H9 (cell line): ENCODE measurements at regions not wholly inside any gene's neighbourhood (a gene's known extent, or its start where the extent isn't known, plus 50 kb on each side); places are given as distances from the start of the nearest gene placed in this dataset.

Source experiments
- DNase-seq: peaks from one replicate; pipeline ENCODE4 v3.0.0-alpha.2; 2017
- H2AFZ ChIP-seq: one replicate; pipeline ENCODE4 v1.6.1; 2013; ENCODE audit warnings: mild to moderate bottlenecking, low read length, control low read depth, moderate library complexity
- H2AK5ac ChIP-seq: 2 replicates; pipeline ENCODE4 v1.6.1; 2013; ENCODE audit warnings: low read length, control low read depth, mixed read lengths; ENCODE audit not compliant: insufficient read length
- H2BK120ac ChIP-seq: one replicate; pipeline ENCODE4 v1.6.1; 2013; ENCODE audit warnings: low read depth, mild to moderate bottlenecking, low read length, control low read depth, inconsistent platforms; ENCODE audit not compliant: poor library complexity, severe bottlenecking
- H2BK12ac ChIP-seq: 2 replicates; pipeline ENCODE4 v1.6.1; 2013; ENCODE audit warnings: low read length, control low read depth, mixed read lengths, low read depth; ENCODE audit not compliant: insufficient read length
- H2BK15ac ChIP-seq: 2 replicates; pipeline ENCODE4 v1.6.1; 2013; ENCODE audit warnings: low read depth, low read length, control low read depth
- H2BK20ac ChIP-seq: one replicate; pipeline ENCODE4 v1.6.1; 2013; ENCODE audit warnings: low read depth, mild to moderate bottlenecking, low read length, control low read depth, inconsistent platforms; ENCODE audit not compliant: poor library complexity, severe bottlenecking
- H2BK5ac ChIP-seq: 2 replicates; pipeline ENCODE4 v1.6.1; 2013; ENCODE audit warnings: low read length, control low read depth, mixed read lengths; ENCODE audit not compliant: insufficient read length
- H3K14ac ChIP-seq: 2 replicates; pipeline ENCODE4 v1.6.1; 2013; ENCODE audit warnings: low read length, control low read depth; ENCODE audit not compliant: insufficient read depth
- H3K18ac ChIP-seq: 2 replicates; pipeline ENCODE4 v1.6.1; 2013; ENCODE audit warnings: low read depth, mild to moderate bottlenecking, mixed read lengths, low read length, control low read depth; ENCODE audit not compliant: insufficient read length
- H3K23ac ChIP-seq: 2 replicates; pipeline ENCODE4 v1.6.1; 2013; ENCODE audit warnings: low read length, control low read depth, mixed read lengths, low read depth; ENCODE audit not compliant: insufficient read length
- H3K23me2 ChIP-seq: 2 replicates; pipeline ENCODE4 v1.6.1; 2013; ENCODE audit warnings: low read depth, mild to moderate bottlenecking, mixed read lengths, low read length, control low read depth; ENCODE audit not compliant: insufficient read length, poor library complexity, severe bottlenecking
- H3K27ac ChIP-seq: 2 replicates; pipeline ENCODE4 v1.5.1; 2013; ENCODE audit warnings: low read length, control low read depth, mixed read lengths, low read depth; ENCODE audit not compliant: insufficient read length
- H3K27me3 ChIP-seq: 2 replicates; pipeline ENCODE4 v1.6.1; 2013; ENCODE audit warnings: low read length, control low read depth, inconsistent platforms; ENCODE audit not compliant: insufficient read depth
- H3K4ac ChIP-seq: 2 replicates; pipeline ENCODE4 v1.6.1; 2013; ENCODE audit warnings: low read depth, mild to moderate bottlenecking, control low read depth, inconsistent platforms, low read length, moderate library complexity
- H3K4me1 ChIP-seq: 2 replicates; pipeline ENCODE4 v1.6.1; 2013; ENCODE audit warnings: low read length, control low read depth, inconsistent platforms; ENCODE audit not compliant: insufficient read depth
- H3K4me2 ChIP-seq: 2 replicates; pipeline ENCODE4 v1.6.1; 2013; ENCODE audit warnings: low read length, control low read depth, mixed read lengths; ENCODE audit not compliant: insufficient read length, insufficient read depth
- H3K56ac ChIP-seq: 2 replicates; pipeline ENCODE4 v1.6.1; 2013; ENCODE audit warnings: low read depth, mild to moderate bottlenecking, mixed read lengths, low read length, control low read depth; ENCODE audit not compliant: insufficient read length
- H3K79me1 ChIP-seq: 2 replicates; pipeline ENCODE4 v1.6.1; 2013; ENCODE audit warnings: low read depth, mild to moderate bottlenecking, moderate library complexity, low read length, control low read depth, inconsistent platforms; ENCODE audit not compliant: insufficient read depth, poor library complexity, severe bottlenecking
- H3K79me2 ChIP-seq: 2 replicates; pipeline ENCODE4 v1.6.1; 2013; ENCODE audit warnings: low read length, control low read depth, inconsistent platforms; ENCODE audit not compliant: insufficient read depth
- H3K9ac ChIP-seq: 2 replicates; pipeline ENCODE4 v1.6.1; 2013; ENCODE audit warnings: low read length, control low read depth, mixed read lengths; ENCODE audit not compliant: insufficient read length; ENCODE audit errors: extremely low read depth
- H3K9me3 ChIP-seq: one replicate; pipeline ENCODE4 v1.6.1; 2013; ENCODE audit warnings: low read depth, low read length, inconsistent platforms; ENCODE audit not compliant: control insufficient read depth
- H3T11ph ChIP-seq: one replicate; pipeline ENCODE4 v1.6.1; 2013; ENCODE audit warnings: mild to moderate bottlenecking, low read length, control low read depth, inconsistent platforms
- H4K20me1 ChIP-seq: one replicate; pipeline ENCODE4 v1.6.1; 2013; ENCODE audit not compliant: control insufficient read depth, insufficient read length, insufficient read depth
- H4K5ac ChIP-seq: 2 replicates; pipeline ENCODE4 v1.6.1; 2013; ENCODE audit warnings: low read depth, mild to moderate bottlenecking, mixed read lengths, low read length, control low read depth; ENCODE audit not compliant: insufficient read length
- H4K8ac ChIP-seq: replicated peaks from 2 replicates; pipeline ENCODE4 v1.6.1; 2013; ENCODE audit warnings: low read length, control low read depth, mixed read lengths, low read depth; ENCODE audit not compliant: insufficient read length
- H4K91ac ChIP-seq: 2 replicates; pipeline ENCODE4 v1.6.1; 2013; ENCODE audit warnings: low read depth, mild to moderate bottlenecking, moderate library complexity, mixed read lengths, low read length, control low read depth; ENCODE audit not compliant: insufficient read length
- H3K27ac Mint-ChIP-seq, 3 experiments: 2 replicates in 2 of 3; 3 replicates in 1 of 3; pipeline ENCODE4 v1.8.0; 2020 to 2021; ENCODE audit warnings: mixed read lengths in 3 of 3, mild to moderate bottlenecking in 1 of 3, moderate library complexity in 1 of 3
- H3K27me3 Mint-ChIP-seq: 2 replicates; pipeline ENCODE4 v1.8.0; 2021; ENCODE audit warnings: low read depth, mild to moderate bottlenecking, moderate library complexity, mixed read lengths
- H3K36me3 Mint-ChIP-seq, 3 experiments: 2 replicates in 2 of 3; 3 replicates in 1 of 3; pipeline ENCODE4 v1.8.0; 2020 to 2021; ENCODE audit warnings: low read depth in 3 of 3, mixed read lengths in 3 of 3; ENCODE audit not compliant: insufficient read depth in 1 of 3
- H3K4me1 Mint-ChIP-seq, 2 experiments: 2 replicates each; pipeline ENCODE4 v1.8.0; 2020; ENCODE audit warnings: mixed read lengths in 2 of 2
- H3K4me3 Mint-ChIP-seq, 2 experiments: 2 replicates in 1 of 2; 3 replicates in 1 of 2; pipeline ENCODE4 v1.8.0; 2020 to 2021; ENCODE audit warnings: mild to moderate bottlenecking in 2 of 2, mixed read lengths in 2 of 2, moderate library complexity in 1 of 2
- H3K9me3 Mint-ChIP-seq, 2 experiments: 2 replicates in 1 of 2; 3 replicates in 1 of 2; pipeline ENCODE4 v1.8.0; 2020; ENCODE audit warnings: mild to moderate bottlenecking in 2 of 2, mixed read lengths in 2 of 2, moderate library complexity in 1 of 2
- WGBS: extraction: QIAGEN DNeasy Blood & Tissue Kit; methylation state at CpG from one replicate; pipeline ENCODE4 v1.1.7; 2013; ENCODE audit warnings: missing lambda C conversion rate, low lambda C conversion rate, mixed read lengths; ENCODE audit not compliant: insufficient read length; ENCODE audit errors: extremely low coverage; 5-methylcytosine and 5-hydroxymethylcytosine counted together
- TF ChIP-seq, protein P1 (sequence below): fragments of 200-600 bp; sonication (generic); conservative IDR thresholded peaks from 3 replicates; pipeline ENCODE4 v1.8.0; 2021; ENCODE audit warnings: antibody characterized with exemption, mild to moderate bottlenecking

DNA sequence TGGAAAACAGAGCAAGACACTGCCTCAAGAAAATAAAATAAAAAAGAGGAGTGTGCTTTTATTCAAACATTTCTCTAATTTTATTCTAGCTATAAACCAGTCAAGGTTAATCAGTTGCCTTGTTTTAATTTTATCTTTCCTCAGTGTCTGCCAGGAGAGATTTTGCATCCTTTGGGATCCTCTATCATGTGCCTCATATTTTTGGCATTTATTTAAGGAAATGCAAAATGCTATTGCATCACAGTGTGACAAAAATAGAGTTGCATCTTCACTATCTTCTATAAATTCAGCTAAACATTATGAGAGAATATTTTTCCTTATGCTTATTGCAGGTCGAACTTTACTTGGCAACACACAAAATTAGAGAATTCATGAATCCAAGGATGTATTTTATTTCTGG lies 639.0 kb upstream of the KLF12 start:
- no peak overlapping the region for H3T11ph ChIP-seq
- Mint-ChIP-seq H3K4me3 (no peak overlapping the region), H3K9me3 (no peaks in the 10 kb centered on the region), H3K27me3 (no peaks in the 10 kb centered on the region), H3K27ac (no peak overlapping the region), H3K4me1 (peaks cover 12% of the 10 kb centered on the region in 2 experiments), H3K36me3 (no peaks in the 10 kb centered on the region)
- TF ChIP-seq, protein P1, sequence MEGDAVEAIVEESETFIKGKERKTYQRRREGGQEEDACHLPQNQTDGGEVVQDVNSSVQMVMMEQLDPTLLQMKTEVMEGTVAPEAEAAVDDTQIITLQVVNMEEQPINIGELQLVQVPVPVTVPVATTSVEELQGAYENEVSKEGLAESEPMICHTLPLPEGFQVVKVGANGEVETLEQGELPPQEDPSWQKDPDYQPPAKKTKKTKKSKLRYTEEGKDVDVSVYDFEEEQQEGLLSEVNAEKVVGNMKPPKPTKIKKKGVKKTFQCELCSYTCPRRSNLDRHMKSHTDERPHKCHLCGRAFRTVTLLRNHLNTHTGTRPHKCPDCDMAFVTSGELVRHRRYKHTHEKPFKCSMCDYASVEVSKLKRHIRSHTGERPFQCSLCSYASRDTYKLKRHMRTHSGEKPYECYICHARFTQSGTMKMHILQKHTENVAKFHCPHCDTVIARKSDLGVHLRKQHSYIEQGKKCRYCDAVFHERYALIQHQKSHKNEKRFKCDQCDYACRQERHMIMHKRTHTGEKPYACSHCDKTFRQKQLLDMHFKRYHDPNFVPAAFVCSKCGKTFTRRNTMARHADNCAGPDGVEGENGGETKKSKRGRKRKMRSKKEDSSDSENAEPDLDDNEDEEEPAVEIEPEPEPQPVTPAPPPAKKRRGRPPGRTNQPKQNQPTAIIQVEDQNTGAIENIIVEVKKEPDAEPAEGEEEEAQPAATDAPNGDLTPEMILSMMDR, result no peak
- no peaks in the 10 kb centered on the region for H3K79me1 ChIP-seq
- no peaks in the 10 kb centered on the region for H3K23me2 ChIP-seq
- no peak overlapping the region for H4K8ac ChIP-seq
- H3K9ac ChIP-seq, result no peak overlapping the region
- H2BK12ac ChIP-seq, result no peak overlapping the region
- H4K5ac ChIP-seq, result no peak overlapping the region
- no peak overlapping the region for H3K27ac ChIP-seq
- H4K91ac ChIP-seq, result no peak overlapping the region
- H4K20me1 ChIP-seq, result no peaks in the 10 kb centered on the region
- H3K4ac ChIP-seq, result no peak overlapping the region
- H2BK5ac ChIP-seq, result no peak overlapping the region
- H3K27me3 ChIP-seq, result no peaks in the 10 kb centered on the region
- no peak overlapping the region for H3K23ac ChIP-seq
- H2AK5ac ChIP-seq, result no peak overlapping the region
- H2BK20ac ChIP-seq, result no peak overlapping the region
- no peaks in the 10 kb centered on the region for H3K9me3 ChIP-seq
- H2BK120ac ChIP-seq, result no peak overlapping the region
- no peak overlapping the region for H2BK15ac ChIP-seq
- peaks cover 6% of the 10 kb centered on the region for H3K4me1 ChIP-seq
- no peak overlapping the region for H3K56ac ChIP-seq
- H3K14ac ChIP-seq, result no peak overlapping the region
- WGBS, result no CpG with 5 or more reads among the region's 1 CpG
- H2AFZ ChIP-seq, result no peak overlapping the region
- H3K79me2 ChIP-seq, result no peaks in the 10 kb centered on the region
- DNase-seq, result no peak
- no peak overlapping the region for H3K18ac ChIP-seq
- H3K4me2 ChIP-seq, result no peak overlapping the region
